NAMALWA (cell line): ENCODE measurements at regions not wholly inside any gene's neighbourhood (a gene's known extent, or its start where the extent isn't known, plus 50 kb on each side); places are given as distances from the start of the nearest gene placed in this dataset.
"Not testable (repeated sequence)": the region's sequence is repeated elsewhere in the genome, so short reads cannot be mapped to it uniquely, and the experiment has no call there.

Experiments
- DNase-seq: peaks from one replicate; pipeline ENCODE4 v3.0.0-alpha.2; 2015; ENCODE audit warnings: low spot score

GRCh38 chr4:55028196-55028595 lies 97.2 kb downstream of the KDR start:
- DNase-seq, result no peak

- no peak for DNase-seq
These were observed 97.8 kb downstream of the KDR start for GRCh38 chr4:55027596-55027995.

DNA sequence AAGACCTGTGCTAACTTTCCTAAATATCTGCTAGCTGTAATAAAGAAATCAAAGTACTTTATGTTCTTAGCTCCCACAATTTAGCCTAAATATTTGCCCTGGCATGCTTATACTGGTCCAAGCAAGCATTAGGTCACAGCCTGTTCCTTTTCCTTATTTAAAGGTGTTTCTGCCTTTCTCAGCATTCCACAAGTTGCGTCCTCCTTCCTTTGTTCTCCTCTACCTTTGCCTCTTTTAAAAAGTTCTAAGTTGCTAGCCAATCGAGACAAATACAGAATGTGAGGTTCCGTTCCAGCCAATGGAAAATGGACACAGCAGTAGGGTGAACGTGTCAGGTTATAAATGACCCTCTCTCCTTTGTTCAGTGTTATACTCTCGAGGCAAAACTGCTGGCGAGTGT lies 99.9 kb downstream of the KDR start:
- not testable (repeated sequence) for DNase-seq

GRCh38 chr4:55023030-55023429 lies 102.4 kb downstream of the KDR start:
- DNase-seq, result no peak

DNA sequence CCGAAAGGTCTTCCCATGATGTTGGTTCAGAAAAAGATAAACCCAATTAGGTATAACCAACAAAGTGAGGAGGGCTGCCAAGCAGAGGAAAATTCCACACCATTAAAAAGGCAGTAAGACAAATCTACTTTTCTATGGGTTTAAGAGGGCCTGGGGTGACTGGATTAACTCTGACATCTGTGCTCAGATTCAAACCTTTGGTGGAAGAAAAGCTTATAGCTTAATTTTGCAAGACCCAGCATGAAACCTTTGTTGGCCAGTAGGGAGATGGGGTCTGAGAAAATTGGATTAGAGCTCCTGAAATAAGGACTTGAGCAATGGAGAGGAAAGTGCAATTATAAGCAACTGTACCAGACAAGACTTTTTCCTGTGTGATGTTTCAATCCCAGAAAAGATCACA lies 104.2 kb downstream of the KDR start:
- no peak for DNase-seq

GRCh38 chr4:55020131-55020530 lies 105.3 kb downstream of the KDR start:
- DNase-seq, result no peak

GRCh38 chr4:55018978-55019377 lies 106.4 kb downstream of the KDR start:
- no peak for DNase-seq

DNA sequence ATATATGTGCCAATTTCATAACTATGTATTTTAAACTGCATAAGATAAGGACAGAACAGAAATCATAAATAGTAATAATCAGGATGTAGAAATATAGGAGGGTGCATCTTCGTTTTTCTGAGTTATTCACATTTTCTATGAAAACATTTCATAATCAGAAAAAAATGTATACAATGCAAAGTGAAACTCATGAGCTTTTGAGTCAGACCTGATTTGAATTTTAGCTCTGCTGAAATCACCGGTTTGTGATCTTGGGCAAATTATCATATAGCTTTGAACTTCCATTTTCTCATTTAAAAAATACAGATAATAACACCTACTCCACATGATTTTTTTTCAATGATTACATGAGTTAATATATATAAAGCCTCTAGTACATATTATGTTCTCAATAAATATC lies 106.9 kb downstream of the KDR start:
- DNase-seq, result no peak

DNA sequence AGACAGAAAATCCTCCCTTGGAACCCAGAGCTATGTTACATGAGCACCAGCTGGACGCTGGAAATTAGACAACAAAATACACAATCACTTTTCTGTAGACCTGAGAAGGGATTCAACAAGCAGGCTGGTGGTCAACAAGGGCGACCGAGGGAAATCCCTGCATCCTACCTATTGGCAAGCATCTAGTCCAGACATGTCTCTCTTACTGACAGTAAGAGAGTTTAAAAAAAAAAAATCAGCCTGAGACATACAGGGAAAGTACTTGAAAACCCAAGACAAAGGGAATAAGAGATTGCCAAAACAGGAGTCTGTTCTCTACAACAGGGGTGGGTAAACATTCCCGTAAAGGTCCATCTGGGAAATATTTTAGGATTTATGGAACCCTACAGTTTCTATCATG lies 108.0 kb downstream of the KDR start:
- no peak for DNase-seq

DNA sequence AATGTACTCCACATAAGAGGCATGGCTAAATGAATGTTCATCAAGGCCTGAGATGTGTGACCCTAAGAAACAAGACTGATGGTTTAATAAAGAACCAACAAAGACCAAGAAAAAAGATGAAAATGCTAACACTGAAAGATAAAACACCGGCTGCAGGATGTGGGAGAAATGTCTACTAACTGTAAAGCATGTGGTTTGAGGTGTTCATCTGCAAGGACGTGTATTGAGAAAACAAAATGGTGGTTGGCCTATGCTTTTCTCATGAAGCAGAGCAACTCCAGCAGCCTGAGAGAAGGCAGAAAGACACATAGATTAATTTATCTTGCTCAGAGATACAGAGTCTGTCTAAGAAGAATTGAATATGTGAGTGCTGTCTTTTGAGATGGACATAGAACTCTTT lies 109.3 kb downstream of the KDR start:
- no peak for DNase-seq

- no peak for DNase-seq
These were observed 110.5 kb downstream of the KDR start for GRCh38 chr4:55014876-55015275.

DNA sequence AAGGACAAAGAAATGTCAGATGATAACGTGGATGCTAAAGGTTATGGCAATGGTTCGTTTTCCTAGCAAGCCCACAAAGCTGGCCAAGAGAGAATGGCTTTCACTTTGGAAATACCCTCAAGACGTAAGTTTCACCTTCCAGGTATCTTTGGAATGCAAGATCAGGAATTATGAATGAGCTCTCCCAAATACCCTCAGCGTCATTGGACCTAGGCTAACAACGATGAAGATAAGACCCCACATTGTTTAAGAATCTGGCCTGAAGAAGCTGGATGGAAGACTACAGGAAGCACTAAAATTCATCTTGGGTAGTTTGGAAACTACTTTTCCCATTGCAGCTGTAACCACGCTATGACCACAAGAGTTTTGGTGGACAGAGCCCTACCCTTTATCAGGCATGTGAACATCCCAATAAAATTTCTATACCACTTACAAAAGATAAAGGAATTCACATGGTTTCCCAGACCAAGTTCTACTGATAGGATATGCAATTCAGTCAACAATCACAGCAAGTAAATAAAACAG lies 111.9 kb downstream of the KDR start:
- no peak for DNase-seq

DNA sequence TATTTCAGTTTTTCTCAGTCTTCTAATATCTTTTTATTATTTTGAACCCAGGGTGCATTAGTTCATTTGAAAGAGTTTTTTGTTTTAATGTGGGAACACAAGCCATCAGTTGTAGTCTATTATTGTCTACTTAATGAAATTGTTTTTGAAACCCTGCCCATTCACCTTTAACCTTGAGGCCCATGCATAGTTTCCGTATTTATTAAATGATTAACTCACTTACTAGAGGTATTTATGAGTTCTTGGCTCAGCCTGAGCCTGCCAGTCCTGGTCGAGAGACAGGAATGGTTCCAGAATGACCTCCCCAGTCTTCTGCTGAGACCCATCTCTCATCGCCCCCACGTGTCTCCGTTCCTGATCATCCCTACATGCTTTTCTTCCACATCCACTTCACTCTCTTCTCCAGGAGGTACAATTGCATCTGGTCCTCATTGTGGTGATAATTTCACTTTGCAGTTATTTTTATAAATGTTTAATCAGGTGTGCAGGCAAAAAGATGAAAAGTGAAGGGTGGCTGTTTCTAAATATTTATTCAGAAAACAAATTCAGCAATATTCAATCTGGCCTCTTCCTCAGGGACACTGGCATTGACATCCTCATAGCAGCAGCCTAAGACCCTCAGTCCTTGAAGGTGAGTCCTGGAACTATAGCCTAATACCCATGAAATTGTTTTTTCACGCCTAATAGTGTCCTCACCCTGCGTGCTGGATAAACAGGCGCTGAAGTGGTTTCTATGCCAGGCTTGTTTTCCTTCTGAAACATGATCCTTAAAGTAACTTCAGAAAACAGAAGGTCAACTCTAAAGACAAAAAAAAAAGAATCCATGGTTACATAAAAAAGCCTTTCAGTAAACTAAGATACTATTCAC lies 112.8 kb downstream of the KDR start:
- no peak for DNase-seq

DNA sequence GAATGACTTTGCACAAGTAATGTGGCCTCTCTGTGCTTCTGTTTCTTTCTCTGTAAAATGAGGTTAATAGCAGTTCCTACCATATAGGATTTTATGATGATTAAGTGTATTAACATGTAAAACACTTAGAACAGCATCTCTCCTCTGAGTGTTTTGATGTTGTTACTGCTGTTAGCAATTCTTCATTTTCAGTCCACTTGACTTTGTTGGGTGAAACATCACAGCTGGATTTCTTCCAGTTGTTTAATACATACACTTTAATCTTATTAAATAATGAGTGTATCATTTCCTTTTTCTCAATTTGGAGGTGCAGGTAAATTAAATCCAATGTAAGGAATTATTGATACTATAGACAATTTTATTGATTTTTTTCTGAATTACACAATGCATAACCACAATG lies 113.6 kb downstream of the KDR start:
- DNase-seq, result no peak

- no peak for DNase-seq
These were observed 114.8 kb downstream of the KDR start for GRCh38 chr4:55010550-55010949.

DNA sequence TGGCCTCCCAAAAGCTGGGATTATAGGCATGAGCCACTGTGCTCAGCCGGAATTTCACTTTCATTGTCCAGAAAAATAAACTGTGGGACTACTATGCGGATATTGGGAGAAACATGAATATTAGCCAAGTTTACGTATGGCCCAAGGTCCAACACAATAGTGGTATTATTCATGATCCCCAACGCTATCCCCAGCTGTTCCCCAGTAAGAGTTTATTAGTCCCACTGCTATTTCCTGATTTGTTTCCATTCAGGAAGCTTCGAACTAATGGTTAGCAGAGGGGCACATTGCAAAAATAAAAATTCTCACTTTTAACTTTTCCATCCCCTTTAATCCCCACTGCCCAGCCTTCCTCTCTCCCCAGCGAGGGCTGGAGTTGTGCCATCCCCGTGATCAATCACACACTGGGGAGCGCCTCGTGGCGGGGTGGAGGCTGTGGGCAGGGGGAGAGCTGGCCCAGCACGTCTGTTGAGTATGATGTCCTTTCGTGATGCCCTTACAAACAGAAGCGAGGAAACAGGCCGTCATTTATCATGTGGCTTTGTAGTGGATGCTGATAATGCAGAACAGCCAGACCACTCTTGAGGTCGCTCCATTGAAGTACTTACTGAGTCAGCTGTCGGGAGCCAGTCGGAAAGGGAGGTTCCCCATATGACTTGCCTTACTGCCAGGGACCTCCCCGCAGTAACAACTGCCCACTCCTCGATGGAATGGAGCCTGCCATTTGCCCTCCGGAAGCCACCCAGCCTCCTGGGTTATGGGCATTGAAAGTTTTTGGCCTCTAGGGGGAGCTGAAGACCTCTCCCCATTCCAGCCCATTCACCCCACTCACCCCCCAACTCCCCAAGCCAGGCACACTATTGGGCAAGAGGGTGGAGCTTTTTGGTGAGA lies 117.0 kb downstream of the KDR start:
- peak; percentile 30 for DNase-seq

DNA sequence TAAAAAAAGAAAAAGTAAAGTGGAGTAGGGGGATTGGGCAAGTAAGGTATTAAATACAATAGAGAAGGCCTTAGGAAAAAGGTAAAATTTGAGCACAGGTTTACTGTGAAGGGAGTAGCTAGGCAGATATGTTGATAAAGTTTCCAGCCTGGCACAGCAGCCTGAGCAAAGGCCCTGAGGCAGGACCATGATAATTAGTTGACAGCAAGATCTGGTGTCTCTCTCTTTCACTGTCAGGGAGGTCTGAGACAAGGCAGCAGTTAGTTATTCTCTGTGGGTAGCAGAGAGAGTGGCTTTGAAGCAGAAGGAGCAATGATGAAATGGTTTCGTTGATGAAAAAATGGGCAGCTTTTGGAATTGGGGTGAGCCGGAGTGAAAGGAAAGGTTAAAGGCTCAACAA lies 119.5 kb downstream of the KDR start:
- no peak for DNase-seq

DNA sequence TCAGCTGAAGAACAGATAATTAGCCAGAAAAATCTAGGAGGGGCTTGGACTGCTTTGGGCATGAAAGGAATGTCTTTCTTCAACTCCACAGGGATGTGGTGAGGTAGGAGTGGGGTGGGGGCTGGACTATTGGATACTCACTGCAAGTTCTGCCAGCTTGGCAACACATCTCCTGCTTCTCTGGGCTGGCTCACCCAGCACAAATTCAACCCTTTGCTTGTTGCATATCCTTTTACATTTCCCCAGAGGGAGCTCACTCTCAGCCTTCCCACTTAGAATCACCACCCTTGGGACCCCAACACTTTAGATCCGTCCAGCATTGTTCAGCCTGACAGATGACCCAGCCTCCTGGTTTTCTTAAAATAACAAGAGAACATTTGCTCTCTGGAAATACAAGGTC lies 120.6 kb downstream of the KDR start:
- no peak for DNase-seq

- no peak for DNase-seq
These were observed 123.0 kb downstream of the KDR start for GRCh38 chr4:55002431-55002830.

DNA sequence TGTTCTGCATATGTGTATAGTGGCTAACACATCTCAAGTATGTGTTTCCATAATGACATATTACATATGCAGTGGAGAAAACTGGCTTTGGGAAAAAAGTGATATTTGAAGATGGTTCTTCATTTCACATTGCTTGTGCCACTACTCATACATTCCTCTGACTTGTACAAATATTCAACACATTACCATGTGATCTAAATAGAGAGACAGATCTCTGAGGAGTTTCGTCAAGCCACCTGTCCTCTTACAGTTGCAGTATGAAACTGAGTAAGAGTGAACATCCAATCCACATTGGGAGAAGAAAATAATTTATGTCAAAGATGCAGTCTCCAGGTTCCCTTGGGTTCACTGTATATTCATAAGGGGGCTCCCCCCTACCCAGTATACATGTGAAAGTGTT lies 123.9 kb downstream of the KDR start:
- no peak for DNase-seq

DNA sequence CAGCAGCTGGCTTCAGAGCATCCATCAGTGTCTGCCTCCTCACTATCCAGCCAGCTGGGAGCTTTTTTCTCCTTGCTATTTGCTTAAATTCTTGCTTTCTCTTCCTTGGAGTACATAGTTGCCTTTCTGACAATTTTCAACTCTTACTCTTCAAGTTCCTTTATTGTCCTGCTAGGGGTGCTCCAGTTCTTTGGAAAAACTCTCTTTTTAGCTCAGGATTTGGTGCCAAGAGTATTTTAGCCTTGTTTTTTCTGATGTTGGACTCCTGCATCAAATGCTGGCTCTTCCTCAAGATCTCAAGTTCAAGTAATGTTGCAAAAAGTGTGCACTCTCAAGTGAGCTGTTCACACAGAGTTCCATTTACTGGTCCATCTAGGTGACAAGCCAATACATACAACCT lies 126.4 kb downstream of the KDR start:
- DNase-seq, result no peak

- DNase-seq, result not testable (repeated sequence)
These were observed 131.8 kb downstream of the KDR start for GRCh38 chr4:54993473-54994026.

DNA sequence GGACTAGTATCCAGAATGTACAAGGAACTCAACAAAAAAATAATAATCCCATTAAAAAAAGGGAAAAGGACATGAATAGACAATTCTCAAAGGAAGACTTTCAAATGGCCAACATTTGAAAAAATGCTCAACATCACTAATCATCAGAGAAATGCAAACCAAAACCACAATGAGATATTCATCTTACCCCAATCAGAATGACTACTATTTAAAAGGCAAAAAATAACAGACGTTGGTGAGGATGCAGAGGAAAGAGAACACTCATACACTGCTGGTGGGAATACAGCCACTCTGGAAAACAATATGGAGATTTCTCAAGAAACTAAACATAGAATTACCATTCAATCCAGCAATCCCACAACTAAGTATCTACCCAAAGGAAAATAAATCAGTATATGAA lies 133.1 kb downstream of the KDR start:
- no peak for DNase-seq
